Peyer's patch (tissue), 4 donors: ENCODE measurements at regions not wholly inside any gene's neighbourhood (a gene's known extent, or its start where the extent isn't known, plus 50 kb on each side); places are given as distances from the start of the nearest gene placed in this dataset.

ENCODE experiments used
- POLR2A ChIP-seq, 2 donors: fragments of 450-650 bp; IDR thresholded peaks; one replicate each; pipeline ENCODE4 v1.5.1; 2017; ENCODE audit warnings: antibody characterized with exemption in 2 of 2, mild to moderate bottlenecking in 2 of 2, moderate library complexity in 2 of 2
- TF ChIP-seq, protein P1 (sequence below), 6 experiments: fragments of 450-650 bp in 4 of 6; fragments of 200-600 bp in 2 of 6; sonication (generic) in 1 of 6; IDR thresholded peaks; one replicate each; pipeline ENCODE4 v1.5.1; 2017 to 2019; ENCODE audit warnings: antibody characterized with exemption in 6 of 6, mild to moderate bottlenecking in 3 of 6, moderate library complexity in 1 of 6

DNA sequence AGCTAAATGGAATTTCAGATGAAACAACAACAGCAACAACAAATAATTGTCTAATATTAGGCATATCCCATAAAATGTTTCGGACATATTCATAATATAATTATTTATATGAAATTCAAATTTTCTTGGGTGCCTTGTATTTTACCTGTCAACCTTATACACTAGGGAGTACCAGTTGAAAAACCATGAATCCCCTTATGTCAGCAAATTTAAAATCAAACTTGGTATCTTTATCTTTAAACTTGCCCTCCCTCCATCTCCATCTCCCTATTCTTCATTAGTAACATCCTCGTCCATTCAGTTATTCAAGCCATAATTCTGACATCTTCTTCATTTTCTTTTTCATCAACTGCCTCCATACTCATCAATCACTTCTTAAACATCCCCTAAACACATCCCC lies 974.5 kb upstream of the HS3ST1 start:
- TF ChIP-seq, protein P1, sequence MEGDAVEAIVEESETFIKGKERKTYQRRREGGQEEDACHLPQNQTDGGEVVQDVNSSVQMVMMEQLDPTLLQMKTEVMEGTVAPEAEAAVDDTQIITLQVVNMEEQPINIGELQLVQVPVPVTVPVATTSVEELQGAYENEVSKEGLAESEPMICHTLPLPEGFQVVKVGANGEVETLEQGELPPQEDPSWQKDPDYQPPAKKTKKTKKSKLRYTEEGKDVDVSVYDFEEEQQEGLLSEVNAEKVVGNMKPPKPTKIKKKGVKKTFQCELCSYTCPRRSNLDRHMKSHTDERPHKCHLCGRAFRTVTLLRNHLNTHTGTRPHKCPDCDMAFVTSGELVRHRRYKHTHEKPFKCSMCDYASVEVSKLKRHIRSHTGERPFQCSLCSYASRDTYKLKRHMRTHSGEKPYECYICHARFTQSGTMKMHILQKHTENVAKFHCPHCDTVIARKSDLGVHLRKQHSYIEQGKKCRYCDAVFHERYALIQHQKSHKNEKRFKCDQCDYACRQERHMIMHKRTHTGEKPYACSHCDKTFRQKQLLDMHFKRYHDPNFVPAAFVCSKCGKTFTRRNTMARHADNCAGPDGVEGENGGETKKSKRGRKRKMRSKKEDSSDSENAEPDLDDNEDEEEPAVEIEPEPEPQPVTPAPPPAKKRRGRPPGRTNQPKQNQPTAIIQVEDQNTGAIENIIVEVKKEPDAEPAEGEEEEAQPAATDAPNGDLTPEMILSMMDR (IDR thresholded peaks at IDR 0.05) = no peak
- no peak for TF ChIP-seq POLR2A (IDR thresholded peaks at IDR 0.05)
